ENCODE measurements at regions not wholly inside any gene's neighbourhood (a gene's known extent, or its start where the extent isn't known, plus 50 kb on each side); places are given as distances from the start of the nearest gene placed in this dataset.

- peaks cover under 1% of the 10 kb centered on the region; the same call in 1 of the 2 replicates for H3K27me3 ChIP-seq (ENCODE audit: insufficient read depth)
- no peaks in the 10 kb centered on the region for H3K9me3 ChIP-seq
- H3F3A ChIP-seq (replicated peaks; ENCODE audit: insufficient read depth) = no peaks in the 10 kb centered on the region
- H3K9ac ChIP-seq = no peak overlapping the region
- no peaks in the 10 kb centered on the region for H3K9me2 ChIP-seq
- CTCF ChIA-PET = no interaction called here
- H4K20me1 ChIP-seq (ENCODE audit: insufficient read depth) = no peaks in the 10 kb centered on the region
- TF ChIP-seq CHD2 (IDR thresholded peaks at IDR 0.05; ENCODE audit: low read length, partially characterized antibody) = no peak
- H3K4me2 ChIP-seq = no peak overlapping the region
- H3K27ac ChIP-seq (ENCODE audit: low read depth in 2 of 2, low read length in 1 of 2) = no peak overlapping the region
- no peak overlapping the region for H2AFZ ChIP-seq (ENCODE audit: low read depth)
- H3K4me3 ChIP-seq (ENCODE audit: low read depth in 2 of 2, low read length in 1 of 2) = no peak overlapping the region; a peak in 1 of 4 replicates
- peaks cover 0 to 4% of the 10 kb centered on the region in 2 experiments; a peak in 1 of 4 replicates for H3K4me1 ChIP-seq (ENCODE audit: control insufficient read depth in 1 of 2, insufficient read depth in 2 of 2, low read depth in 1 of 2, low read length in 1 of 2)
- POLR2A ChIA-PET = no interaction called here
- DNase-seq = no peak
- no peaks in the 10 kb centered on the region for H3K79me2 ChIP-seq (ENCODE audit: insufficient read depth)
- no peaks in the 10 kb centered on the region for H3K36me3 ChIP-seq (replicated peaks in 1 of 2; ENCODE audit: control insufficient read depth in 1 of 2, insufficient read depth in 2 of 2, low read length in 1 of 2)
These were observed 155.3 kb downstream of the SNX18 start for GRCh38 chr5:54672871-54673270.

- Histone ChIP-seq H3K36me3 (replicated peaks in 1 of 2; ENCODE audit: control insufficient read depth in 1 of 2, insufficient read depth in 2 of 2, low read length in 1 of 2) (no peaks in the 10 kb centered on the region), H3K9me3 (no peaks in the 10 kb centered on the region), H3F3A (replicated peaks; ENCODE audit: insufficient read depth) (no peaks in the 10 kb centered on the region), H3K9ac (no peak overlapping the region), H3K4me2 (no peak overlapping the region), H3K27ac (ENCODE audit: low read depth in 2 of 2, low read length in 1 of 2) (no peak overlapping the region), H3K79me2 (ENCODE audit: insufficient read depth) (no peaks in the 10 kb centered on the region), H2AFZ (ENCODE audit: low read depth) (no peak overlapping the region), H4K20me1 (ENCODE audit: insufficient read depth) (no peaks in the 10 kb centered on the region), H3K4me3 (ENCODE audit: low read depth in 2 of 2, low read length in 1 of 2) (no peak overlapping the region), H3K9me2 (no peaks in the 10 kb centered on the region), H3K27me3 (ENCODE audit: insufficient read depth) (no peaks in the 10 kb centered on the region; the same call in 1 of the 2 replicates), H3K4me1 (ENCODE audit: control insufficient read depth in 1 of 2, insufficient read depth in 2 of 2, low read depth in 1 of 2, low read length in 1 of 2) (peaks cover 0 to 4% of the 10 kb centered on the region in 2 experiments; a peak in 1 of 4 replicates)
- WGBS (ENCODE audit: low lambda C conversion rate) = 46% methylated on average over 2 of the region's 2 CpGs
- CTCF ChIA-PET = interaction anchor here (1.2 kb wide), 1 partner anchor 13 kb away, joined by 3 read pairs; no protein-coding TSS in a partner anchor
- POLR2A ChIA-PET = no interaction called here
- DNase-seq = no peak
- no peak for TF ChIP-seq MEF2A (IDR thresholded peaks at IDR 0.05; ENCODE audit: borderline replicate concordance, low read depth)
- no peak for TF ChIP-seq NRF1 (IDR thresholded peaks at IDR 0.05; ENCODE audit: low read depth, low read length)
- TF ChIP-seq FOSL2 (IDR thresholded peaks at IDR 0.05; ENCODE audit: borderline replicate concordance, low read depth) = no peak
- TF ChIP-seq POLR2AphosphoS5 (IDR thresholded peaks at IDR 0.05; ENCODE audit: low read depth, low read length) = no peak
- no peak for TF ChIP-seq MXI1 (IDR thresholded peaks at IDR 0.05; ENCODE audit: low read depth, low read length)
- no peak for TF ChIP-seq SMC3 (IDR thresholded peaks at IDR 0.05; ENCODE audit: low read depth, low read length)
- TF ChIP-seq JUND (IDR thresholded peaks at IDR 0.05) = no peak
- TF ChIP-seq EZH2phosphoT487 (IDR thresholded peaks at IDR 0.05; ENCODE audit: borderline replicate concordance, low read depth) = no peak
- no peak for TF ChIP-seq ELF1 (IDR thresholded peaks at IDR 0.05)
- TF ChIP-seq CTCF (IDR thresholded peaks at IDR 0.05) = no peak
- TF ChIP-seq RXRA (IDR thresholded peaks at IDR 0.05; ENCODE audit: borderline replicate concordance, low read depth) = no peak
- TF ChIP-seq GATA2 (CRISPR knock-in tag; IDR thresholded peaks at IDR 0.05) = no peak
- no peak for TF ChIP-seq GABPA (IDR thresholded peaks at IDR 0.05; ENCODE audit: low read depth)
- no peak for TF ChIP-seq USF1 (IDR thresholded peaks at IDR 0.05; ENCODE audit: borderline replicate concordance, low read depth)
- no peak for TF ChIP-seq ZBTB33 (IDR thresholded peaks at IDR 0.05; ENCODE audit: borderline replicate concordance, low read depth)
- no peak for TF ChIP-seq RCOR1 (IDR thresholded peaks at IDR 0.05; ENCODE audit: low read length)
- TF ChIP-seq USF2 (IDR thresholded peaks at IDR 0.05; ENCODE audit: borderline replicate concordance, low read depth, low read length) = no peak
- TF ChIP-seq FOXM1 (IDR thresholded peaks at IDR 0.05; ENCODE audit: low read depth) = no peak
- TF ChIP-seq TEAD4 (IDR thresholded peaks at IDR 0.05; ENCODE audit: borderline replicate concordance, insufficient read depth) = no peak
These were observed 154.1 kb downstream of the SNX18 start for GRCh38 chr5:54671681-54672080.

Measured in SK-N-SH (cell line).